Omental fat pad (tissue), 3 donors: ENCODE measurements at regions not wholly inside any gene's neighbourhood (a gene's known extent, or its start where the extent isn't known, plus 50 kb on each side); places are given as distances from the start of the nearest gene placed in this dataset.

ENCODE experiments used
- ATAC-seq: fragments of 150-250 bp; one replicate; pipeline ENCODE4 v1.9.1; 2016; ENCODE audit warnings: mild to moderate bottlenecking, moderate library complexity; ENCODE audit not compliant: low FRiP score
- DNase-seq: peaks from one replicate; pipeline ENCODE4 v3.0.0-alpha.2; 2019; ENCODE audit warnings: low spot score
- CTCF ChIP-seq, 3 donors: fragments of 450-650 bp; IDR thresholded peaks; one replicate each; pipeline ENCODE4 v1.5.1; 2016 to 2017; ENCODE audit warnings: antibody characterized with exemption in 3 of 3, mild to moderate bottlenecking in 3 of 3, moderate library complexity in 2 of 3

GRCh38 chr3:117706756-117707155 lies 997.2 kb downstream of the TUSC7 start:
- TF ChIP-seq CTCF (IDR thresholded peaks at IDR 0.05), result no peak
- DNase-seq (no peak), ATAC-seq (no peak)

- no peak for TF ChIP-seq CTCF (IDR thresholded peaks at IDR 0.05)
- ATAC-seq, result no peak
- DNase-seq, result no peak
Observed at GRCh38 chr3:117708601-117709000, 999.0 kb downstream of the TUSC7 start.

GRCh38 chr3:117709108-117709507 lies 999.5 kb downstream of the TUSC7 start:
- no peak for ATAC-seq
- no peak for TF ChIP-seq CTCF (IDR thresholded peaks at IDR 0.05)
- DNase-seq, result no peak

DNA sequence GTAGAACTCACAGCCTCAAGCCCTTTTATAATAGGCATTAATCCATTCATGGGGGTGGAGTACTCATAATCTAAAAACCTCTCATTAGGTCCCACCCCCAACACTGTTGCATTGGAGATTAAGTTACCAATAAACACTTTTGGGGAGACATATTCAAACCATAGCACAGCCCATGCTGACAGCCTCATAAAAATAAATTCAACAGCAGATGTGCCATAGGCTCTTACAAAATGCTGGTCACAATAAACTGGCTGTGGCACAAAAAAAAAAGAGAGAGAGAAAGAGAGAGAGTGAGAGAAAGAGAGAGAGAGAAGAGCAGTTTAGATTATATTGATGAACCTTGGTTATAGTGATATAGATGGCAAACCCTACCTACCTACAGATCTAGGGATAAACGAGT lies 1000.9 kb downstream of the TUSC7 start:
- DNase-seq, result no peak
- no peak for TF ChIP-seq CTCF (IDR thresholded peaks at IDR 0.05)
- ATAC-seq, result no peak

- ATAC-seq (no peak), DNase-seq (no peak)
- no peak for TF ChIP-seq CTCF (IDR thresholded peaks at IDR 0.05)
Observed at GRCh38 chr3:117719316-117719926, 1009.8 kb downstream of the TUSC7 start.

GRCh38 chr3:117721866-117722265 lies 1012.3 kb downstream of the TUSC7 start:
- no peak for ATAC-seq
- no peak for DNase-seq
- no peak for TF ChIP-seq CTCF (IDR thresholded peaks at IDR 0.05)

DNA sequence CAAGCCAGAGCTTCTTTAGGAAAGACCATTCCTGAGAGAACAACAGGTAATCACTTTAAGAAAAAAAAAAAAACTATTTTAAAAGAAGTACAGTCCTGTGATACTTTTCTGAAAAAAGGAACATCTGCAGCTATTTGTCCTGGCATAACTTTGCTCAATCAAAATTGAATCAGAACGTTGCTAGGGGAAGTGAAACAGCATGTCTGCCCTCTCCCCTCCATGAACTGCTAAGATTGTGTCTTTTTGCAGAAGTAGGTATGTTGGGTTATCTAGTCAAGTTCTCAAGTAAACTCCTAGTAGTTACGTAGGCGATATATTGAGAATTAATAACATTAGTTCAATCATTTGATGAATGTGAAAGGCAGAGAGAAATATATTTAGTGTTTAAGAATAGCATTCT lies 1013.3 kb downstream of the TUSC7 start:
- ATAC-seq (no peak), DNase-seq (no peak)
- no peak for TF ChIP-seq CTCF (IDR thresholded peaks at IDR 0.05)
